ENCODE measurements at regions not wholly inside any gene's neighbourhood (a gene's known extent, or its start where the extent isn't known, plus 50 kb on each side); places are given as distances from the start of the nearest gene placed in this dataset.
"Not testable (repeated sequence)": the region's sequence is repeated elsewhere in the genome, so short reads cannot be mapped to it uniquely, and the experiment has no call there.

GRCh38 chr2:172295677-172296076, 131.7 kb upstream of the ITGA6 start:
- DNase-seq, result no peak

DNA sequence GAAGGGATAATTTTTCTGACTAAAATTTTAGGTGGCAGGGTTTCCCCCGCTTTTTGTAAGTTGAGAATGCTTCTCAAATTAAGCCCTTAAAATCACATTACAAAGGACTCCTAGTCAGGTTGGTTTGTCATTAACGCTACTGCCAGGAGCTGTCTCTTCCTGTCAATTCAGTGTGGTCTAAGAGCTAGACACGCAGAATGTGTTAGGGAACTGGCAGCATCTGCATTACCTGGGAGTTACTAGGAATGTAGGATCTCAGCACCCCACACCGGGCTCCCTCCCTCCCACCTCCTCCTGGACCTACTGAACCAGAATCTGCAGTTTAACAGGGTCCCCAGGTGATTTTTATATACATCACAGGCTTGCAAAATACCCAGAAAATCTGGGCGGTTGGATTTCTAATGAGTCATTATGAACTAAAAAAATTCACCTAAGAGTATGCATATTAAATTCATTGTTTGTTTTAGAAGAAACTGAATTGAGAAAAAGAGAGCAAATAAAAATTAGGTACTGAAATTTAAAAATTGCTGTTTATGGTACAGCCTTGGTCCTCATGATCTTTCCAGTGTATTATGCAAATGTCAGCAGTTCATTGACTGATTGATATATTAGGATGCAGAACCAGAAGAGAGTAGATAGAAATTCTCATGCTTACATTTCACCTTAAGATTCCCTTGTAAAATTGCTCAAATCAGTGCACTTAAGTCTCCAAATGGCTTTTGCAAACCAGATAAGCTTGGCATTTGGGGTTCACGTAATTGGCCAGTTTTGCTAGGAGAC, 130.9 kb upstream of the ITGA6 start:
- no peak for DNase-seq

GRCh38 chr2:172297531-172297930, 129.9 kb upstream of the ITGA6 start:
- no peak for DNase-seq

GRCh38 chr2:172297950-172298349, 129.4 kb upstream of the ITGA6 start:
- no peak for DNase-seq

- DNase-seq, result peak; percentile 46
Observed at GRCh38 chr2:172299741-172300140, 127.6 kb upstream of the ITGA6 start.

GRCh38 chr2:172300851-172301250, 126.5 kb upstream of the ITGA6 start:
- no peak for DNase-seq

GRCh38 chr2:172305066-172305465, 122.3 kb upstream of the ITGA6 start:
- DNase-seq, result no peak

- no peak for DNase-seq
Observed at GRCh38 chr2:172307800-172308199, 119.6 kb upstream of the ITGA6 start.

DNA sequence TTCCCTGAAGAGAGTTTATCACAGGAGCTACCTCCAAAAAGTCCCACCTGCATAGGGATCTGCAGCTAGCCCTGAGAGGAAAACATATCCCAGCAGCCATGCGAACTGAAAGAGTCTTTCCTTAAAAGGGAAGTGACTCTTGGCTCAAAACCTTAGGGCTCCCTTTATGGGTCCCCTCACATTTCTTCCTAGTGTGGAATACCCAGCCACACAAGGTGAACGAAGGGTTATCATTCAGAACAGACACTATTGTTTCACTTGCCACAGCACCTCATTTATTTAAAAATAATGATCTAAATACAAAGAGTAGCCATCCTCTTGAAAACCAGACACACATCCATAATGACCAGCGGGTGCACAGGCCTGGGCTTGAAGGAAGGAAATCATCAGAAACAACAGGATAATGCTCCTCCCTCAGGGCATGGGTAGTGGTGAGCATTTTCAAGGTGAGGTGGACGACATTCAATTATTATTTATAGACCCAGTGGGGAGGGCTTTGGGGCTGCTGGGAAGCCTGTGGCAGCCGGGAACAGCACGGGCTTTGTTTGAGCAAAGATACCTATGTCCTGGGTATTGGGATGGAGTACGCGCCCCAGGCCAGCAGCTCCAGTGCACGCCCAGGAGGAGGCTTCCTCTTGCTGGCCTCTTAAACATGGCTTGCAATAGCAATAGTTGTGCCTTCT, 119.0 kb upstream of the ITGA6 start:
- DNase-seq, result no peak

DNA sequence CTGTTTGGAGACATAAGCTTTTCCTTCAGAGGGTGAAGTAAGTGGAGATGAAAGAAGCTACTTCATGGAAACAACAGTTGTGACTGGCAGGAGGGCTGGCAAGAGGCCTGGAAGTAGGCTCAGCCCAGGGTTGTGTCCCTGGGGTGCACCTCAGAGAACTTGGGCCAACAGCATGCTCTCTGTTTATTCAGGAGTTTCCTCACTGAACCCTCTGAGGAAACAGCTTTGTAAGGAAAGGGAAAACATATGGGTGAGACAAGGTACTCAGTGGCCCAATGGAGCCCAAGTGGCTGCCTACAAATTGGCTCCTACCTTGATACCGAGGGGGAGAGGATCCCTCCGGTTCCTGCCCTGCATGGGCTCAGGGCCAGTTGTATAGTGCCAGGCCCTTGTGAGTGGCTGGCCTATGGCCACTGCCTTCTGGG, 115.5 kb upstream of the ITGA6 start:
- no peak for DNase-seq

DNA sequence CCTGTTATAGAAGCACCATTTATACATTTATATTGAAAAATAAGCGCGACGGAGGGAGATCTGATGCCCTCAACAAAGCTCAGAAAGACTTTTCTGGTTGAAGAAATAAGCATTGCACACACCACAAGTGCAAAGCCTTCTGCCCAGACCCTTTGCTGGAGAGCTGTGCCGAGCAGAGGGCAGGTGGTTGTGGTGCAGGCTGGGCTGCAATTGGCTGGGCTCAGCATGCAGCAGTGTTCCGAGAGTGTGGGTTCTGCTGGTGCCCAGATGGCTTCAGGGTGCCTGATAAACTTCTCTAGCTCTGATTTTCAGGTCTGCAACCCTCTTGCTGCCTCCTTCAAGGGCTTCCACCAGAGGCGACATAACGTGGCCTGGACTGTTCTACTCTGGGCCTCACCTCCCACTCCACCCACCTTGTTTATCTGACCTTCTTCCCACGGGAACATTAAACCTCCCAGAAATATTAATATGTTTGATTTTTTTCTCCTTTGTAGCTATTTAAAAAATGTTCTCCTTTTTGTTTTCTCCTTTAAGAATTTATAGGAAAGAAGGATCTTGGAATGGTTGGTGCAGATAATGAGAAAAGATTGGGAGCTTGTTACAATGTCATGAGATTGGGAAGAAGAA, 113.6 kb upstream of the ITGA6 start:
- DNase-seq, result no peak

DNA sequence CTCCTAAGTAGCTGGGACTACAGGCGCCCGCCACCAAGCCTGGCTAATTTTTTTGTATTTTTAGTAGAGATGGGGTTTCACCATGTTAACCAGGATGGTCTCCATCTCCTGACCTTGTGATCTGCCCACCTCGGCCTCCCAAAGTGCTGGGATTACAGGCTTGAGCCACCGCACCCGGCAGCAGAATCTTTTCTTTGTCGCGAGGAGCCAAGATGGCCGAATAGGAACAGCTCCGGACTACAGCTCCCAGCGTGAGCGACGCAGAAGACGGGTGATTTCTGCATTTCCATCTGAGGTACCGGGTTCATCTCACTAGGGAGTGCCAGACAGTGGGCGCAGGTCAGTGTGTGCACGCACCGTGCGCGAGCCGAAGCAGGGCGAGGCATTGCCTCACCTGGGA, 112.3 kb upstream of the ITGA6 start:
- not testable (repeated sequence) for DNase-seq

GRCh38 chr2:172322049-172322448, 105.3 kb upstream of the ITGA6 start:
- no peak for DNase-seq

- DNase-seq, result no peak
Observed at GRCh38 chr2:172323256-172323655, 104.1 kb upstream of the ITGA6 start.

GRCh38 chr2:172323861-172324597, 103.4 kb upstream of the ITGA6 start:
- DNase-seq, result no peak

DNA sequence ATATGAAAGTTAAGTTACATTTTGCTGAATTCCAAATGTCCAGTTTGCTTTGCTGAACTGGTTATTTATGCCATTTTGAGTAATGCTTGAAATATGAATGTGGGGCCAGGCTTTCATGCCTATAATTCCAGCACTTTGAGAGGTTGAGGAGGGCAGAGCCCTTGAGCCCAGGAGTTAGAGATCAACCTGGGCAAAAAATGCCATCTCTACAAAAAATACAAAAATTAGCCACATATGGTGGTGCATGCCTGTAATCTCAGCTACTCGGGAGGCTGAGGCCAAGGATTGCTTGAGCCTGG, 101.2 kb upstream of the ITGA6 start:
- DNase-seq, result no peak

GRCh38 chr2:172328103-172328841, 99.1 kb upstream of the ITGA6 start:
- DNase-seq, result peak; percentile 74

DNA sequence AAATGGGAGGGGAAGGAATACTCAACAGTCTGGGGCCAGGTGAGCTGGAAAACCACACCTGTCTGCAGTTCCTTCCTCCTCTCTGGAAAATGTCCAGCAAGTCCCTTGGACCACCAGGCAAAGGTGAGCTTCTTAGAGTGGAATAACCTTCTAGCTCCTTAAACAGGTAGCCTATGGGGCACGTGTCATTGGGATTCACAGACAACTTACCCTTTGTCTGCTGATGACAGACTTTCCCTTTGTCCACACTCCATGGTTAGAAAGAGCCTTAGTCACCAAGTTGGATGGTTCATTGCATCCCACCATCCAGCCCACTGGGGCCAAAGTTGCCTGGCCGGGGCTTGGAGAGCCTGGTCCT, 98.0 kb upstream of the ITGA6 start:
- no peak for DNase-seq

GRCh38 chr2:172329774-172330671, 97.4 kb upstream of the ITGA6 start:
- no peak for DNase-seq

GRCh38 chr2:172332507-172332906, 94.9 kb upstream of the ITGA6 start:
- no peak for DNase-seq

DNA sequence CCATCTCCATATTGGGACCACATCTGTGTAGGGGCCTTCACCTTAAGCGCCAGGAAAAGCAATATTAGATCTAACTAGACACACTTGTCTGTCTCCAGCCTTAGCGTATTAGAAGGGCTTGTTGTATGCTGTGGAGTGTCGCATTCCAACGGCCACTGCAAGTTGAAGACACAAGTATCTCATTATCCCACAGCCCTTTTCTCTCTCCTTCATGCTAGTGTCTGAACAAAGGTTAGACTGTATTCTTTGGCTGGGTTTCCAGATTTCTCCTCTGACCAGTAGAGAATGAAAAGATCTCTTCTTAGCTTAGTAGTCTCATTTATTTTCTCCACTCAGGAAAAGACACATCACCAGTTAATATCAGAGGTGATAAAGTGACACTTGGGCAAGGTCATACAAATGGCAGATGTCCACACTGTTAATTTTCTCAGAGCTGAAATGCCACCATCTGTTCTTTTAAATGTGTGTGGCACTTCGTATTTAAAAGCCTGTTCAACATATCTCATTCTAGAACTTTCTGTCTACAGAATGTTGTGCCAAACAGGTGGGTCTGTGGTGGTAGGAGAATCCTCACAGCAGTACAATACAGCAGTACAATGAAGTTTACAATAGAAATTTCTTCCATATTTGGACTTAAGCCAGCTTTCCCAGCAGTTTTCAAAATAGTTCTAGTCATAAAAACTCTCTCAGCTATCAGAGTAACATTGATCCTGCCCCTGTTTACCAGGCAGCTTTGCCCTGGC, 94.0 kb upstream of the ITGA6 start:
- DNase-seq, result no peak
